ENCODE measurements at regions not wholly inside any gene's neighbourhood (a gene's known extent, or its start where the extent isn't known, plus 50 kb on each side); places are given as distances from the start of the nearest gene placed in this dataset.

DNA sequence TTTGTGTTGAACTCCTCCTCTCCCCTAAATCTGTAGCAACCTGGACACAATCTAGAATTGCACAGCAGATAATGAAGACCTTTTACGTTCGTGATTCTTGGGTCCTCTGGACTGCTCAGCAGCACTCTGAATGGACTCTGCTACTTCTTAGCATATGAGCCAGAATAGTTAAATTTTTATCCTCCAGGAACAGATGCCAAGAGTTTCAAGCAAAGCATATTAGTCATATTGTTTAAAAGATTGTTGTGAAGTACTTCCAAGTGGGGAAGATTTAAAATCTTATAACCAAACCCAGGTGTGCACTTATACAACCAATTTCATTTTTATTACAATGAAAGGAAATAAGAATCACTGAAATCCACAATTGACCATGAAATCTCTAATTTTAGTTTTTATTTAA is 118.9 kb upstream of the EXOC2 start:
- TF ChIP-seq, protein P1, sequence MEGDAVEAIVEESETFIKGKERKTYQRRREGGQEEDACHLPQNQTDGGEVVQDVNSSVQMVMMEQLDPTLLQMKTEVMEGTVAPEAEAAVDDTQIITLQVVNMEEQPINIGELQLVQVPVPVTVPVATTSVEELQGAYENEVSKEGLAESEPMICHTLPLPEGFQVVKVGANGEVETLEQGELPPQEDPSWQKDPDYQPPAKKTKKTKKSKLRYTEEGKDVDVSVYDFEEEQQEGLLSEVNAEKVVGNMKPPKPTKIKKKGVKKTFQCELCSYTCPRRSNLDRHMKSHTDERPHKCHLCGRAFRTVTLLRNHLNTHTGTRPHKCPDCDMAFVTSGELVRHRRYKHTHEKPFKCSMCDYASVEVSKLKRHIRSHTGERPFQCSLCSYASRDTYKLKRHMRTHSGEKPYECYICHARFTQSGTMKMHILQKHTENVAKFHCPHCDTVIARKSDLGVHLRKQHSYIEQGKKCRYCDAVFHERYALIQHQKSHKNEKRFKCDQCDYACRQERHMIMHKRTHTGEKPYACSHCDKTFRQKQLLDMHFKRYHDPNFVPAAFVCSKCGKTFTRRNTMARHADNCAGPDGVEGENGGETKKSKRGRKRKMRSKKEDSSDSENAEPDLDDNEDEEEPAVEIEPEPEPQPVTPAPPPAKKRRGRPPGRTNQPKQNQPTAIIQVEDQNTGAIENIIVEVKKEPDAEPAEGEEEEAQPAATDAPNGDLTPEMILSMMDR (IDR thresholded peaks at IDR 0.05), result no peak
- TF ChIP-seq POLR2AphosphoS5 (IDR thresholded peaks at IDR 0.05) (no peak), POLR2A (IDR thresholded peaks at IDR 0.05) (no peak)

Data from breast epithelium (tissue), 3 donors.